ENCODE measurements at regions not wholly inside any gene's neighbourhood (a gene's known extent, or its start where the extent isn't known, plus 50 kb on each side); places are given as distances from the start of the nearest gene placed in this dataset.

DNA sequence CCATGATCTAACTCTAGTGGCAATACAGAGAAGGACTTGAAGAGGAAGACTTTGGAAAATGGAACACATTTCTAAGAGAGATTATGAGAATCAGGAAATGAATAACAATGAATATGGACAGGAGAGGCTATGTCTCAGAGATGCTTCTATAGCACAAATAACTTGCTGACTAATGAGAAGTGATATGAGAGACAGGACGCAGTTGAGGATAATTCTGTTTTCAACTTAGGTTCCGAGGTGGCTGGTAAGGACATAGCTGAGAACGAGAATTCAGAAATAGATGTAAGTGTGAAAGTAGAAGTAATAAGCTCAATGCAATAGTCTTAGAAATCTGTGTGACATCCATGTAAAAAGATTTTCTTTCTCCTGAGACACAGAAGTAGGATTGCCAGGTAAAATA is 358.1 kb upstream of the GRAMD2B start:
- no peak overlapping the region for H3K4me3 Mint-ChIP-seq
- Histone ChIP-seq H3K9me3 (ENCODE audit: control insufficient read depth in 1 of 2, insufficient read depth in 1 of 2, low read length in 2 of 2) (peaks cover 0 to 15% of the 10 kb centered on the region in 2 experiments), H3K36me3 (ENCODE audit: insufficient read depth, low read length) (no peaks in the 10 kb centered on the region), H3K4me3 (ENCODE audit: low read length) (no peak overlapping the region), H3K27me3 (ENCODE audit: control insufficient read depth in 1 of 2, insufficient read depth in 2 of 2, low read length in 2 of 2) (no peaks in the 10 kb centered on the region), H3K27ac (ENCODE audit: low read depth in 1 of 2, low read length in 2 of 2) (no peak overlapping the region), H3K4me1 (ENCODE audit: insufficient read depth, low read length) (no peaks in the 10 kb centered on the region)
- no peaks in the 10 kb centered on the region for H3K36me3 Mint-ChIP-seq (ENCODE audit: low read depth)
- no peaks in the 10 kb centered on the region for H3K4me1 Mint-ChIP-seq (ENCODE audit: low read depth)
- intact Hi-C loops (cut with DNase I, micrococcal nuclease), result no loop called here
- CTCF ChIA-PET, result no interaction called here
- POLR2A ChIA-PET, result no interaction called here
- H3K9me3 Mint-ChIP-seq, result peaks cover 10% of the 10 kb centered on the region
- no peak for TF ChIP-seq CTCF (IDR thresholded peaks at IDR 0.05)
- no peaks in the 10 kb centered on the region for H3K27me3 Mint-ChIP-seq
- no peak overlapping the region for H3K27ac Mint-ChIP-seq
- DNase-seq (no peak), ATAC-seq (ENCODE audit: poor library complexity) (no peak)

GRCh38 chr5:126066836-126067235 is 356.4 kb upstream of the GRAMD2B start:
- Histone ChIP-seq H3K4me1 (ENCODE audit: insufficient read depth, low read length) (no peaks in the 10 kb centered on the region), H3K4me3 (ENCODE audit: low read length) (no peak overlapping the region), H3K9me3 (ENCODE audit: control insufficient read depth in 1 of 2, insufficient read depth in 1 of 2, low read length in 2 of 2) (peaks cover 0 to 14% of the 10 kb centered on the region in 2 experiments), H3K36me3 (ENCODE audit: insufficient read depth, low read length) (no peaks in the 10 kb centered on the region), H3K27ac (ENCODE audit: low read depth in 1 of 2, low read length in 2 of 2) (no peak overlapping the region), H3K27me3 (ENCODE audit: control insufficient read depth in 1 of 2, insufficient read depth in 2 of 2, low read length in 2 of 2) (no peaks in the 10 kb centered on the region)
- no peak for TF ChIP-seq CTCF (IDR thresholded peaks at IDR 0.05)
- intact Hi-C loops (cut with DNase I, micrococcal nuclease), result no loop called here
- DNase-seq, result no peak
- H3K9me3 Mint-ChIP-seq, result peaks cover 10% of the 10 kb centered on the region
- no peaks in the 10 kb centered on the region for H3K36me3 Mint-ChIP-seq (ENCODE audit: low read depth)
- ChIA-PET CTCF (no interaction called here), POLR2A (no interaction called here)
- no peaks in the 10 kb centered on the region for H3K4me1 Mint-ChIP-seq (ENCODE audit: low read depth)
- no peaks in the 10 kb centered on the region for H3K27me3 Mint-ChIP-seq
- no peak overlapping the region for H3K4me3 Mint-ChIP-seq
- no peak overlapping the region for H3K27ac Mint-ChIP-seq
- no peak for ATAC-seq (ENCODE audit: poor library complexity)

- Histone ChIP-seq H3K4me1 (ENCODE audit: insufficient read depth, low read length) (no peaks in the 10 kb centered on the region), H3K36me3 (ENCODE audit: insufficient read depth, low read length) (no peaks in the 10 kb centered on the region), H3K27ac (ENCODE audit: low read depth in 1 of 2, low read length in 2 of 2) (no peak overlapping the region), H3K4me3 (ENCODE audit: low read length) (no peak overlapping the region), H3K27me3 (ENCODE audit: control insufficient read depth in 1 of 2, insufficient read depth in 2 of 2, low read length in 2 of 2) (no peaks in the 10 kb centered on the region), H3K9me3 (ENCODE audit: control insufficient read depth in 1 of 2, insufficient read depth in 1 of 2, low read length in 2 of 2) (peaks cover 0 to 16% of the 10 kb centered on the region in 2 experiments)
- ChIA-PET CTCF (no interaction called here), POLR2A (no interaction called here)
- H3K4me1 Mint-ChIP-seq (ENCODE audit: low read depth), result no peaks in the 10 kb centered on the region
- H3K4me3 Mint-ChIP-seq, result no peak overlapping the region
- H3K27ac Mint-ChIP-seq, result no peak overlapping the region
- no peaks in the 10 kb centered on the region for H3K27me3 Mint-ChIP-seq
- no peak for DNase-seq
- no peak for ATAC-seq (ENCODE audit: poor library complexity)
- H3K36me3 Mint-ChIP-seq (ENCODE audit: low read depth), result no peaks in the 10 kb centered on the region
- H3K9me3 Mint-ChIP-seq, result peaks cover 10% of the 10 kb centered on the region
- TF ChIP-seq CTCF (IDR thresholded peaks at IDR 0.05), result no peak
- intact Hi-C loops (cut with DNase I, micrococcal nuclease), result no loop called here
These were observed 355.8 kb upstream of the GRAMD2B start for GRCh38 chr5:126067404-126067803.

All from CD4-positive, alpha-beta T cell (primary cell).